ENCODE measurements at regions not wholly inside any gene's neighbourhood (a gene's known extent, or its start where the extent isn't known, plus 50 kb on each side); places are given as distances from the start of the nearest gene placed in this dataset.

DNA sequence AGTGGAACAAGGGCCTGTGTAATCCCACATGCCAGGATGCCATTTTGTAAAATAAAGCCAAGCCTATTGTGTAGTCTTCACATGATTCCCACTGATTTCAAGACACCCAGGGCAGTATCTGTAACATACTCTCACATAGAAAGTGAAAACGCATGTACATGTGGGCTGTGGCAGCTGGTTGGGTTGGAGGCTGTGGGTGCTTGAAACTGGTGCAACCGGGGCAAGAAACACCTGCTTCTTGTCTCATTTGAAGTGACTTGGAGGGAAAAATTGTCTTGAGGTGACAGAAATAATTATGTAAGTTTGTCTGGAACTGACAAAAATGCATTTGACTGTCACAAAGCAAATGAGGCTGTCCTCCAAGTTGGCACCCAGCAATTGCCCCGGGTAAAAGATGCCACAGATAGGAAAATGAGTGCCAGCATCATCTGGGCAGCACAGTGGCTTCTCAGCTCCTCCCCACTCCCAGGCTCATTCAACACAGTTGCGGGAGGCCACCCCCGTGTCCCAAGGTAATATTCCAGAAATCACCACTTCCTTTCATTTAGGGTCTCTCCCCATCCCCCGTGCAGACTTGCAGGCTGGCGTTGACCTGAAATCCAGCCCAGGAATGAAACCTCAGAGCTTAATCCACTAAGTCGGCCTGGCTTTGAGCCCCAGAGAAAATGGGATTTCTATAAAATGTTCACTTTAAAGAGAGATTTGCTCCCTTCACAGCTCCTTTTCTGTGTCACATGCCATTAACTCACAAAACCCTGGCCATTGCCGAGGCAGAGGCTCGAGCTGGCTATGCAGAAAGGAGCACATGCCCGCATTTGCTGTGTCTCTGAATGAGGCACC lies 293.9 kb upstream of the PARD3B start:
- intact Hi-C loops (cut with micrococcal nuclease) = no loop called here
- DNase-seq (no peak), ATAC-seq (no peak)

DNA sequence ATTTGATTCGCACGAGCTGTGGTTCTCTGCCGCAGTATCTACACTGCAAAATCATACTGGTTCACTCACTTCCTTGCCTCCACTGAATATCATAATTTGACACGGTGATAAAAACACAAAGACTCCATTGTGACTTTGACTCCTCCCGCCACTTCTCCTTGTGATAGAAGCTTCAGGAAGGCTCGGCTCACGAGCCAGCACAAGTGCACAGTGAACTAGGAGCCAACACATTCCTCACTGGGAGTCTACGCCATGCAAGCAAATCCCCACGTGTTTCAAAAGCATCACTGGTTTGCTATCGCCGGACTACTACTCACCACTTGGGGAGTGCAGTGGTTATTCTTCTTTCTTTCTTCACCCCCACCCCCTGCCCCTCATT lies 293.3 kb upstream of the PARD3B start:
- ATAC-seq = no peak
- no peak for DNase-seq
- intact Hi-C loops (cut with micrococcal nuclease) = no loop called here

DNA sequence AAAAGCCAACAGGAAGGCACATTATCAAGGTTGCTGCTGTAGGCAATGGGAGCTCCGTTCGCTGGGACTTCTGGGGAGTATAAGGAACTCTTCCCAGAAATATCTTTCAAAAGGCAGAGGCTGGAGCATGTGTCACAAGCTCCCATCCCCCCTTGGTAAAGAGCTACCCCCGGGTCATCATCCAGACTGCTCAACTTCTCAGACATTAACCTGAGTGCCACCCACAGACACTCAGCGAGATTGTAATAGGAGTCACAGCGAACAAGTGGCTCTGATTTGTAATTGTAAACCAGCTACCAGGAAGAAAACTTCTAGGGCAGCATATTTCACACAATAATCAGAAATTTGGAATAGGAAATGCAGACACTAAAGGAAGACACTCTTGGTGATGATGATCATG lies 290.2 kb upstream of the PARD3B start:
- DNase-seq = no peak
- intact Hi-C loops (cut with micrococcal nuclease) = no loop called here
- ATAC-seq = no peak

DNA sequence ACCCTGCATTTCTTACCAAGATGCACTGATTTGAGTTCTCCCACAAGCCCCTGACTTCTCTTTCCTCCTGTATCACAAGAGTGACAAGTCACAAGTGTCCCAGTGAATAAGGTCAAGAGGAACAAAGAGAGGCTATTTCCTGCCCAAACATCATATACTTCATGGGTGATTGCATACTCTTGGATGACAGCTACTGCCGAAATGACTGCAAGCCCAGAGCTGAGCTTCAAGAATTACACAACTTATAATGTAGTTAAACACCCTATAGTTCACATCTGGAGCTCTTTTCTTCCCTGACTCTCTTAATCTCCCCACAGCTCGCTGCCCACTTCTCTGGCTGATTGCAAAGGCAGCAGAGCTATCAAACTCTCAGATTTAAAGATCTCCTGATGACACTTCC lies 289.7 kb upstream of the PARD3B start:
- intact Hi-C loops (cut with micrococcal nuclease) = no loop called here

DNA sequence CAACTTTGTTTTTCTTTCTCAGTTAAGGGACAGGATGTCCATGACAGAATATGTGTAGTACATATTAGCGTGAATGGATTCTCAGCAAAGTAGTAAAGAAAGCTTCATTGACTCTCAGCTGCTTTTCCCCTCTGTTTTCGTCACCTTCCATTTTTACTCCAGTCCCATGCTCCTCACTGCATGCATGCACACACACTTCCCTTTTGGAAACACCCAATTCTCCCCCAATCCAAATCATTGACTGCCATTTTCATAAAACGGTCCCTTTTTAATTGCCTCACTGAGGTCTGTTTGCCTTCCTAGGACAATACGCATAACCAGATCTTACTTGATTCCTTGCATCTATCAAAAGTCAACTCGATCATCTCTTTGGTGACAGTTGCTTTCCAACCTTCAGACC lies 287.5 kb upstream of the PARD3B start:
- no peak for ATAC-seq
- no peak for DNase-seq
- intact Hi-C loops (cut with micrococcal nuclease) = no loop called here

More for the DNA sequence above, 289.7 kb upstream of the PARD3B start:
- ATAC-seq (no peak), DNase-seq (no peak)

DNA sequence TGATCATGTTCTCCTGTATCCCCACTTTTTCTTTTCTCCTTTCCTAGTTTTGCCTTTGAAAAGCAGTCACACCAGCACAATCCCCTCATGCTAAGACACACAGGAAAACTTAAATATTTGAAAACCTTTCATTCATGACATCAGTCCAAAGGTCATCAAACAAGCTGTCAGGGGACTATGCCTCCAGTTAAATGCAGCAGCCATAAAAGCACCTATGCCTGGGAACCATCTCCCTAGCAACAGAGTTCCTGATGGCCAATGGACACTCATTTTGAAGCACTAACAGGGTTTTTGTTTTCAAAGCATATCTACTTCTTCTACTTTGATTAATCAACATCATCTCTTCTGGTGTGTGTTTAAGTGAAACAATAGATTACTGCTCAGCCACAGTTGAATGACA lies 286.4 kb upstream of the PARD3B start:
- no peak for DNase-seq
- ATAC-seq = no peak
- intact Hi-C loops (cut with micrococcal nuclease) = no loop called here

DNA sequence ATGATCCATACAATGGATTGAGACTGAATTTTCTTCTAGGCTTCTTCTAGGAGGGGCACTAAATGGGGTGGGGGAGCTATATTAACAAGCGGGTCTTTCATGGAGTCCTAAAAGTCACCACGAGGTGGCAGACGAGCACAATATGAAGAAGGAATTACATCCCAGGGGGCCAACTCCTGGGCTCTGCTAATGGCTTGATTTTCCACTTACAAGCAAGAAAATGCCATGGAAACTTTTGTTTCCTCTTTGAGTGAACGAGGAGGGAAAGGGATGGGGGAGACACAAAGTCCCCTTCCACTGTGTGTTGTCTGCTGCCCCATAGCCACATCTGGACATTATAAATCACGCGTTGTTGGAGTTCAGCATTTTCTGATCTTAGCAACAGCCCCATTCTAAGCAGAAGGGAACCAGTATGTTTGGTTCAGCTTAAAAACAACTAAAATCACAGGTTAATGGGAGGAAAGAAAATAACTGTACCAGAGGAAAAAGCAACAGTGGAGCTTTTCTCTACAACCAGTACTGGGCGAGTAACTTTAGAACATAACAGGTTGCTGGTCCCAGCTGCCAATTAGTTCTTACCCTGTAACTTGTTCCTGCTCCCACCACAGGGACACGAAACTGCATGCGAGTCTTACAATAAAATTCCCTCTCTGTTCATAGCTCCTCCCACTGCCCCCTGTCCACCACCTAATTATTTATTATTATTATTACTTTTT lies 285.0 kb upstream of the PARD3B start:
- ATAC-seq = peak; percentile 75
- intact Hi-C loops (cut with micrococcal nuclease) = no loop called here
- DNase-seq = peak; percentile 45

DNA sequence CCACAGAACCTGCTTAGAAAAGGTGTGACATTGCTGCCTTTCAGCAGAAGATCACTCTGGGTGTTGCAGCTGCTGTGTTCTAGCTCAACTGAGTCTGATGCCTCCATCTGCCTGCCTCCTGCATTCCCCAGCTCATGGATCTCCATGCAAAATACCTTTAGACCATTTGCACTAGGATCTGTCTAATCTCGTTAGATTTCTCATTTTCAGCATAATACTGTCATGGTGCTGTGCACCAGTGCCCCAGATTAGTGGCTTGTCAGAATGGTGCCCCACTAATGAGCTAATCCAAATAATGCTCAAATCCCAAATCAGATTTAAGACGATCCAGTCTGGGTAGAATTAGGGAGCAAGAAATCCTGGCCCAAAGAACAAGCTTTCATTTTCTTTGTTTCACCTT lies 284.4 kb upstream of the PARD3B start:
- DNase-seq (no peak), ATAC-seq (no peak)
- intact Hi-C loops (cut with micrococcal nuclease) = no loop called here

DNA sequence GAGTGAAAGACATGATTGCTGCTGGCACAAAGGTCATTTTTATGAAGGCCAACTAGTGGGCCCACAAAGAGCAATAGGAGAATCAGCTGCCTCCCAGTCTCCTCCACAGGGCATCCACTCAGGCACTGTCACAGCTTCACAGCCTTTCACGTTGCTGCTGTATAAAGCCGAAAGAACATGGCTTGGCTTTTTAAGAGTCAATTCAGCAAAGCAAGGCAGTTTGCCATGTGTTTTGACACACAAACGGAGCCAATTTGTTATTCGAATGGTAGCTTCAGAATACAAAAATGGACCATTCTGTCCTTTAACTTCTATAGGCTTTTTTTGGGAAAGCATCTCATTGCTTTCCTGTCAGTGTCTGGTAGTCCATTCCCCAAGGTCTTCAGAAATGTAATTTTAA lies 283.4 kb upstream of the PARD3B start:
- intact Hi-C loops (cut with micrococcal nuclease) = no loop called here
- no peak for ATAC-seq

DNA sequence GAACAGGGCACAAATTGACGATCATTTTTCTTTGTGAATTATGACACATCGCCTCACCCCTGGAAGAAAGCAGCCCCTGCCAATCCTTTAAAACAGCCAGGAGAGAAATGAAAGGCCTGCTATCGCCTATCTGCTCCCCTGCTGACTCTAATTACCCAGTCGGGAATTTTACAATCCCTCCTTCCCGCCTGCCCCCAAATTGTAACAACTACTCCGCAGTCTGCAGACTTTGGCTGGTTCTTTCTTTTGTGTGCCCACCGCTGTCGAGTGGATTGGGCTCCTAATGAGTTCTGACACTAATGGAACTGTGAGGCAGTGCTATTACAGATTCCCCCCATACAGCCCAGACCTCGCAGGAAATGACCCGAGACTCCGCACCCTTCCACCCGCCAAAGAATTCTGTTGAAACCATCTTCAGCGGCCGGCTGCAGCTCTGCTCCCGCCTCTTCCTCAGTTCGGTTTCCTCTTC lies 281.2 kb upstream of the PARD3B start:
- ATAC-seq (no peak), DNase-seq (no peak)
- intact Hi-C loops (cut with micrococcal nuclease) = no loop called here

More for the DNA sequence above, 283.4 kb upstream of the PARD3B start:
- DNase-seq = no peak

DNA sequence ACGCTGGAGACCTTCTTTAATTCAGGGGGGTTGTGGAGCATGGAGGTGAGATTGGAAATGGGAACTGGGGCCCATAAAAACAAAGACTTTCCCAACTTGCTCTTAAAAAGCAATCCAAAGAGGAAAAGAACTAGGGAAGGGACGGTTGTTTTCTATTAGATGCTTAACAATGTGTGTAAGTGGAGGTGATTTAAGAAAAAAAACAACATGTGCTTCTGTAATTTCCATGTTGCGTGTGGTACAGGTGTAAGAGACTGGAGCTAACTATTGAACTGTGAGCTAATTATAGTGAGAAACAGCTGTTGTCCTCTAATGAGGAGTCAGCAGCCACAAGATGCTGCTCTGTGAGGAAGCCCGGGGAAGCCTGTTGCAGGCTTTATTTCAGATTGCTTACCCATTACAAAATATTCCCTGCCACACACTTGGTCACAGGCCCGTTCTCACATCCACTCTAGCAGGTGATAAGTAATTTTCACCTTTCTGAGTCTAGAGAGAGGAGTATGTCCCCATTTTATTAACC lies 280.6 kb upstream of the PARD3B start:
- DNase-seq (no peak), ATAC-seq (no peak)
- intact Hi-C loops (cut with micrococcal nuclease) = no loop called here

DNA sequence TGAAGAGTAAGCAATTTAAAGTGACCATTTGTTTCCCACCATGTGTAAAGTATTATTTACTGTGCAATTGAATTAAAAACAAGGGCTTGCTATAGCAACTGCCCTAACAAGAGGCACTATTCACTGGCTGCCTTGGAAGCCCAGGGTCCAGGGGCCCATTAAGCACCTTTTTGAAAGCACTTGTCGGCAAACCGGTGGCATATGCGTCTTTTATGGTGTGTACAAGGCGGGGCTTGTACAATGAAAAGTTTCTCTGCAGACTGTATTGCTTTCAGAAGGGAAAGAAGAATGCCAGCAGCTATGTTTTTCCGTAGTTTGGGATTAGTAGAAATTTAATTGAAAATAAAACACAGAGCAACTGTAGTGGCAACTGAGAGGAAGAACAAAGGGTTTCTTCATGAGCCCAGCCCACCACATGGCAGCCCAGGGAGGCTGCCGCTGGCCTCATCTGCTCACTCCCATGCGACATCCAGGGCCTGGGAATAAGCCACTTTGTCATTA lies 279.5 kb upstream of the PARD3B start:
- DNase-seq (no peak), ATAC-seq (no peak)
- intact Hi-C loops (cut with micrococcal nuclease) = no loop called here

DNA sequence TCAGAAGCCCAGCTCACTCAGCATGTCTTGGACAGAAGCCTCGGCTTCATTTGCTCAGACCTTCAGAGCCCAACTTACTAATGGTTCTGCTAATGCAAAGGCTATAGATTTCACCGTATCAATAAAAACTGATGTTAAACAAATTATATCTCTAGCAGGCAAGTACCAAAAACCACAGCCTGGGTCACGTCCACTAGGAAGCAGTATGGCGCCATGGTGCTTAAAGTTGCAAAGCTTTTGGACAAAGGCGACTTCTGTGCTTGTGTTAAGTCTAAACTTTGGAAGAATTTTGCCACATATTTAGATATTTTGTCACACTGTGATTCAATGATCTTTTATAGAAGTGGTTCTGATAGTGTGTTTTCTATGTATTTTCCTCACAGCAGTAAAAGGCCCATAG lies 276.8 kb upstream of the PARD3B start:
- DNase-seq = no peak
- ATAC-seq = no peak
- intact Hi-C loops (cut with micrococcal nuclease) = no loop called here

DNA sequence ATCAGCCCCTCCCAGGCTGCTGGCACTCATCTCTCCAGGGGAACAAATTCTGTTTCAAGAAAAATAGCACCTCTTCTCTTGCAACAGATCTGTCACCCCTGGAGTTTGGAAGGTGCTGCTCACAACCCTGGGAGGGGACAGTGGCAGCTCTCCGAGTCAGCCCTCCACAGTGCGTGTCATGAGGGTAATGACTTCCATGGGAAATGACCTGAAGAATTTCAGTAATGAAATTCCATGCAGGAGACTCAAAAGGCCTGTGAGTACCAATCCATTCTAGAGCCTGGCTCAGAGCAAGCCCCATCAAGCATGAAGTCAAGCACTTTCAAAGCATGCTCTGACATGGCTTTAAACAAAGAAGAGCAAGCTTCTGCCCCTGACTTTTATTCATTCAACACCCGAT lies 276.3 kb upstream of the PARD3B start:
- DNase-seq (no peak), ATAC-seq (no peak)
- intact Hi-C loops (cut with micrococcal nuclease) = no loop called here

DNA sequence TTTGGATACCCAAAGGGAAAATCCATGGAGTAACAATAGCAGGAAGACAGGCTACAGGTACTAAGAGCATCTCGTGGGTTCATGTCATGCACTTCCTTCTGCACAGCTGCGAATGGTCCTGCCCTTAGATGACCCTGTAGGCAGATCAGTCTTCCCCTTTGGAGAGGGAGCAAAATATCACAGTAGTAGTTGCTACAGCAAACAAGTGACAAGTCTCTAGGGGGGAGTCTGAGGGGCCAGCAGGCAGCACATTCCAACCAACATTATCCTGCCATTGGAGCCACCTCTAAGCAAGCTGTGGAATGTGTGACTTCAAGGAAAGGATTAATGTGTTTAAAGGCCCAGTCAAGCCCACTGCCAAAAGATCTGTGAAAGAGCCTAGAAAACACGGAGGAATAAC lies 273.2 kb upstream of the PARD3B start:
- DNase-seq (no peak), ATAC-seq (peak; percentile 19)
- intact Hi-C loops (cut with micrococcal nuclease) = no loop called here

DNA sequence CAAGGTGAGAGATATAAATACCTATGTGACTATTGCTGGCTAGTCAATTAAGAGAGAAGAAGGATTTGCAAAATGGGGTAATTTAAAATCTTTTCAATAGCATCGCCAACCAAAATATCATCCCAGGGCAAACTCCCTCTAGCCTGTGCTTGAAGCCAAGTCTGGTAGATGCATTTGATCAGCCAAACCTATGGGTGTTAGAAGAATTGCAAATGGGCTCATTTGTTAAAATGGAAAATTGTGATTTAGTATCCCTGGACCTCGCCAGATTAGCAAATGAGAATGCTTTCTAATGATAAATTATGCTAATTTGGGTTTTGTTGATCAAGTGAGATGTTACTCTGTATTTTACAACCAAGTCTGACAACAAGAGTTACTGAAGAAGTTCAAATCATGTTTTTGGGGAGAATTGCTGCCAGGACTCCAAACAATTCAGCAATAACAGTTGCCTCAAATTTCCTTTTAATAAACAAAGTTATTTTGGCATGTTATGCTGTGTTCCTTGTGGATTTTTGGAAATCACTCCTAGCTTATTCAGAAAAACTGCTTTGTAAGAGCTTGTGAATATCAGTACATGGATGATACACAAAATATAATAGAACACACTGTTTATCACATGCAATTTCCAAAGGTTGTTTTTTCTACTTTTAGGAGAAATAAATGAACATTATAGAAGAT lies 272.5 kb upstream of the PARD3B start:
- no peak for ATAC-seq
- intact Hi-C loops (cut with micrococcal nuclease) = no loop called here
- no peak for DNase-seq

DNA sequence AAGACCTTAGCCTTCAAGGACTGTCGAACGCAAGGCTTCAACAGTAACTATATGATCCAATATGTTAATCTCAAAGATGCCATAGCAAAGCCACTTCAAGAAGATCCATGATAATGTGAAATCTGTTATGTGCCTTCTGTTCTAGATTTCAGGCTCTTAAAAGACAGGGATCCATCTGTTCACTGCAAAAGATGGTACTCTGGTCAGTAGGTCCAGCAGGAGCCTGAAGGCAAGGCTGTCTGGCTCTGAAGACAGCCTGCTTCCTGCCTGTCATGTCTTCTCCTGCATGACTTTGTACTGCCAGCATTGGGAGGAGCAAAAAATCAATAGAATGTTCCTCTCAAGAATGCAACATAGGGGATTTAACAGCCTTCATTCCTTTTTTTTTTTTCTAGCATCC lies 270.8 kb upstream of the PARD3B start:
- intact Hi-C loops (cut with micrococcal nuclease) = no loop called here
- no peak for ATAC-seq
- DNase-seq = no peak

DNA sequence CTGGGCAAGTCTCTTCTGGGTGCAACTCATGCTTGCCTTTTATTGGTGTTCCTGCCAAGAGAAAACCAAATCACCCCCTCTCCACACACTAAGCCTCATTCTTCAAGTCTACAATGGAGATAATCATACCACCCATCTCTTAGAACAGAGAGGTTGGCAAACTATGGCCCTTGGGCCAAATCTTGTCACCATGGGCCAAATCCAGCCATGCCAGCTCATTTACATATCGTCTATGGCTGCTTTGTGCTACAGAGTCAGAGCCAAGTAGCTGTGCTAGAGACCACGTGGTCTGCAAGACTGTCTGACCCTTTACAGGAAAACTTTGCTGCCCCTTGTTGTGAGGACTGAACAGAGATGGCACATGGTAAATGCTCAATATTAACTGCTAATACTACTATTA lies 270.3 kb upstream of the PARD3B start:
- DNase-seq = no peak
- no peak for ATAC-seq
- intact Hi-C loops (cut with micrococcal nuclease) = no loop called here

DNA sequence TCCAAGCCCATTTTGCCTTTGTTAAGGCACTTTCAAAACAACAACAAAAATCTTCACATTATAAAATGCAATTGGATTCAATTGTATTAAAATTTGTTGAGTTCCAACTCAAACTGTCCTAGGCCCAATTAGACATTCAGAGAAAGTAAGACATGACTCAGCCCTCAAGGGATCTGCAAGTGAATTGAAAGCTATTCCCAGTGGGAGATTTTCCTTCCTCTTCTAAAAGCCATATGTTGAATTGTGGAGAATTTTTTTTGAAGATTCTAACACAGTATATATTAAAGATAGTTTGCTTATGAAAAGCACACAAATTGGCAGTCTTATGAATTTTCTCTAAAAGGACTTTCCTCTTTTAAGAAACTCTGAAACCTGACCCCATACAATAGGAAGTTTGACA lies 268.0 kb upstream of the PARD3B start:
- ATAC-seq = no peak
- intact Hi-C loops (cut with micrococcal nuclease) = no loop called here
- DNase-seq = no peak

DNA sequence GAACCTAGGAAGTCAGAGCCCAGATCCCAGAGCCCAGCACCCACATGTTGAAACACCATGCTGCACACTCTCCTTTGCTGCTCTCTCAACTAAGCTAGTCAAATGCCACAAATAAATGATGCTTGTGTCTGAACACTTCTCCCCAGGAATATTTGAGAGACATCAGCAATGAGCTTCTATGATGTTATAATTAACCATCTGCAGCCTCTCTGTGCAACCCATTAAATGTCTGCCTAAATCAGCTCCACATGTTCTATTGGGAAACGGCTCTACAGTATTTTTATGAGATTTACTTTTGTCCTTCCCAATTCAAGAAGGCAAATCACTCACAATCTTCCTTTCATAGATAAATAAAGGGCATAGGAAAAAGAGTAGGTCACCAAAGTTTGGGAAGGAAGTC lies 266.8 kb upstream of the PARD3B start:
- DNase-seq (no peak), ATAC-seq (no peak)
- intact Hi-C loops (cut with micrococcal nuclease) = no loop called here

Measured in left ventricle myocardium superior (tissue), 1 donor.